ENCODE measurements at regions not wholly inside any gene's neighbourhood (a gene's known extent, or its start where the extent isn't known, plus 50 kb on each side); places are given as distances from the start of the nearest gene placed in this dataset.

GRCh38 chr6:85705220-85705619 is 62.5 kb upstream of the SYNCRIP start:
- TF ChIP-seq ZFX (IDR thresholded peaks at IDR 0.05; ENCODE audit: borderline replicate concordance) = no peak
- no peak for TF ChIP-seq CTCF (IDR thresholded peaks at IDR 0.05)

GRCh38 chr6:85703406-85703805 is 60.7 kb upstream of the SYNCRIP start:
- TF ChIP-seq CTCF (IDR thresholded peaks at IDR 0.05) = no peak
- TF ChIP-seq ZFX (IDR thresholded peaks at IDR 0.05; ENCODE audit: borderline replicate concordance) = no peak
- H3K27ac ChIP-seq = no peak overlapping the region

More at GRCh38 chr6:85705220-85705619, 62.5 kb upstream of the SYNCRIP start:
- no peak overlapping the region for H3K27ac ChIP-seq

Data from 22Rv1 (cell line).